Islet precursor cell (in vitro differentiated cells): ENCODE measurements at regions not wholly inside any gene's neighbourhood (a gene's known extent, or its start where the extent isn't known, plus 50 kb on each side); places are given as distances from the start of the nearest gene placed in this dataset.

Experiments
- DNase-seq: peaks from one replicate; pipeline ENCODE4 v3.0.0-alpha.2; 2018

DNA sequence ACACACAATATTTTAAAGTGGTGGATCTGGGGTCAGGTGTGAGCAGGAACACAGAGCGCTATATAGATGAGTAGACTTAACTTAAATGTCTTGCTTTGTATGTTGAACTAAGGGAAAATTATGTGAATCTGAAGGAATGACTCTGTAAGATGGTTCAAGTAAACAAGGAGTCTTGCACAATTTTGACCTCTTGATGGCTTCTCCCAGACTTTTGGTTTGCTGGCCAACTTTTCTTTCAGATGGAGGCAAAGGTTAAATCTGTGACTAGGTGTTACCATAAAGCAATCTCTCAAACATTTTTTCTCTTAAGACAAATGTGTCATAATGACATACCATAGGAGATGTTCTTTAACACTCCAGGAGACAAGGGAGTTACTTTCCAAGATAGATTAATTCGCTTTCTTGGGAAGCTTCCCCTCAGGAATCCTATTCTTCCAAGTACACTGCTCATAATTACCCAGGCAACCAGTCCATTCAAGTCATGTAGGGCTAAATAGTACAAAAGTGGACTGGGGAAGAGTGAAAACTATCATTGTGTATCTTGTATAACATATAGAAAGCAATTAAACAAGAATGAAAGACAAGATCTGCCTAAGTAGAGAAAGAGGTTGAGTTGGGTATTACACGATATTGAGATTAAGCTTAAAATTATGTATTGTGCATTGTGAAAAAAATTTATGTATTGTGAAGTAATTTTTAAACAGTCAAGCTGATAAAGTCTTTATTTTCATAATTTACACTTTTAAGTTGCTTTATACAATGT, 60.3 kb upstream of the SLC27A6 start:
- no peak for DNase-seq

DNA sequence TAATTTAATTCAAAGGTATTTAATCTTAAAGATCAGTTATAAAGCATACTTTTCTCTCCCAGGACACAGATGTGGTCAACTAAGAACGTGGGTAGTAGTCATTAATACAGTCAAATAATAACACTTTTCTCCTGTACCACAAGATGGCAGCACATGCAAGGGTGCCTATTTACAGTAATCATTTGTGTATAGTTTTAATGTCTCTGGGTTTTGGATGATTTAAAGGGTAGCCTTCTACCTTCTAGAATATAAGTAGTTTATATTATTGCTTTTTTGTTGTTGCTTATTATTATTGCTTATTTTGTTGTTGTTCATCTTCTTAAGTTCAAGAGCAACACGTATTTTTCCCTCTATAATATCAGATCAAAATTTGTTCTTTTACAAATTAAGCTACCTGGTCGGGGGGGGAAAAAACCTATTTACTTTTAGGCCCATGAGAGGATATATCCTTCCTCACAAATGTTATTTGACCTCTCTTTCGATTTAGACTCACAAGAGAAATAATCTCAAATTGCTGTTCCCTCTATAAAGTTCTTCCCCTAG, 59.6 kb upstream of the SLC27A6 start:
- DNase-seq: no peak

DNA sequence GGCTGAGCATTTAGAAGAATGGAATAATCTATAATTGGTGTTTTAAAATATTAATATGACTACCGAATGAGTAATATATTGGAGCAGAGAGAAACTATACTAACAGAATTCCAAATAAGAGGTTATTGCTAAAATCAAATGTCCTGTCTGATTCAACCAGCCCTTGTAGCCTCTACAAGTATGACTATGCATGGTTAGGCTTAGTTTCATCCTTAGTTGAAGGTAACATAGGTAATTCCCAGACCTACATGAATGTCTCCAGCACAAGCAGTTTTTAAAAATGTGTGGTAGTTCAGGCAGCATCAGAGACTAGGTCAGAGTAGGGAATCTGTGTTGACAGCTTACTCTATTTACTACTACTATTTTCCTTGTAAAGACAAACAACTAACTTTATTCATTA, 51.7 kb upstream of the SLC27A6 start:
- no peak for DNase-seq
